SK-N-SH (cell line): ENCODE measurements at regions not wholly inside any gene's neighbourhood (a gene's known extent, or its start where the extent isn't known, plus 50 kb on each side); places are given as distances from the start of the nearest gene placed in this dataset.

Source experiments
- CTCF ChIP-seq: fragments of 200-600 bp; sonication (generic); IDR thresholded peaks from 2 replicates; pipeline ENCODE4 v1.6.1; 2017; ENCODE audit warnings: antibody characterized with exemption, mild to moderate bottlenecking, moderate library complexity
- EP300 ChIP-seq, 2 experiments: IDR thresholded peaks; 2 replicates each; pipeline versions ENCODE4 v1.4.0 to v1.6.1; 2012; ENCODE audit warnings: borderline replicate concordance in 1 of 2, low read depth in 1 of 2, low read length in 1 of 2
- FOXJ3 ChIP-seq: sonication (generic); formaldehyde crosslinking; IDR thresholded peaks from 2 replicates; pipeline ENCODE4 v1.5.1; 2020; ENCODE audit warnings: mild to moderate bottlenecking, missing genetic modification reagents
- FOXM1 ChIP-seq: IDR thresholded peaks from 2 replicates; pipeline ENCODE4 v1.4.0; 2012; ENCODE audit warnings: low read depth, mild to moderate bottlenecking
- GABPA ChIP-seq: IDR thresholded peaks from 2 replicates; pipeline ENCODE4 v1.4.0; 2012; ENCODE audit warnings: low read depth, mild to moderate bottlenecking
- GATA2 ChIP-seq: sonication (generic); formaldehyde crosslinking; IDR thresholded peaks from 2 replicates; pipeline ENCODE4 v1.5.0; 2020; ENCODE audit warnings: mild to moderate bottlenecking, missing genetic modification reagents
- JUND ChIP-seq: IDR thresholded peaks from 2 replicates; pipeline ENCODE4 v1.4.0; 2012
- POLR2AphosphoS5 ChIP-seq: IDR thresholded peaks from 2 replicates; pipeline ENCODE4 v1.6.1; 2012; ENCODE audit warnings: low read depth, low read length
- RFX5 ChIP-seq: IDR thresholded peaks from 2 replicates; pipeline ENCODE4 v1.6.1; 2012; ENCODE audit warnings: mild to moderate bottlenecking, improper control_type of control experiment, low read length
- TAF1 ChIP-seq: IDR thresholded peaks from 2 replicates; pipeline ENCODE4 v1.6.1; 2012; ENCODE audit warnings: low read depth, mild to moderate bottlenecking, low read length, moderate library complexity, borderline replicate concordance
- TF ChIP-seq, protein P1 (sequence below): IDR thresholded peaks from 2 replicates; pipeline ENCODE4 v1.4.0; 2012; ENCODE audit warnings: low read depth, borderline replicate concordance

DNA sequence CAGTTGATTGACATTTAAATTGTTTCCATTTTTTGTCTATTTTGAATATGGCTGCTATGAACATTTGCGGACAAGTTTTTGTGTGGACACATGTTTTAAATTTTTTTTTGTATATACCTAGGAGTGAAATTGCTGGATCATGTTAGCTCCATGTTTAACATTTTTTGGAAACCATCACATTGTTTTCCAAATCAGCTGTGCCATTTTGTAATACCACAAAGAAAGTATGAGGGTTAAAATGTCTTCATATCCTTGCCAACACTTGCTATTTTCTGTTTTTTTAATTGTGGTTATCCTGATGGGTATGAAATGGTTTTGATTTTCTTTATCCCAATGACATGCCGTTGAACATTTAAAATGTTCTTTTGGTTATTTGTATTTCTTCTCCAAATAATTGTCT, 52.1 kb downstream of the CARTPT start:
- TF ChIP-seq CTCF: no peak
- TF ChIP-seq FOXM1: no peak
- no peak for TF ChIP-seq EP300 (IDR thresholded peaks at IDR 0.05; ENCODE audit: borderline replicate concordance in 1 of 2, low read depth in 1 of 2, low read length in 1 of 2)
- TF ChIP-seq FOXJ3 (CRISPR knock-in tag): no peak
- TF ChIP-seq RFX5: no peak
- TF ChIP-seq, protein P1, sequence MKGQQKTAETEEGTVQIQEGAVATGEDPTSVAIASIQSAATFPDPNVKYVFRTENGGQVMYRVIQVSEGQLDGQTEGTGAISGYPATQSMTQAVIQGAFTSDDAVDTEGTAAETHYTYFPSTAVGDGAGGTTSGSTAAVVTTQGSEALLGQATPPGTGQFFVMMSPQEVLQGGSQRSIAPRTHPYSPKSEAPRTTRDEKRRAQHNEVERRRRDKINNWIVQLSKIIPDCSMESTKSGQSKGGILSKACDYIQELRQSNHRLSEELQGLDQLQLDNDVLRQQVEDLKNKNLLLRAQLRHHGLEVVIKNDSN: no peak
- no peak for TF ChIP-seq POLR2AphosphoS5
- no peak for TF ChIP-seq GATA2 (CRISPR knock-in tag)
- no peak for TF ChIP-seq TAF1
- no peak for TF ChIP-seq GABPA
- TF ChIP-seq JUND: no peak
